ENCODE measurements at regions not wholly inside any gene's neighbourhood (a gene's known extent, or its start where the extent isn't known, plus 50 kb on each side); places are given as distances from the start of the nearest gene placed in this dataset.
"Not testable (repeated sequence)": the region's sequence is repeated elsewhere in the genome, so short reads cannot be mapped to it uniquely, and the experiment has no call there.

DNA sequence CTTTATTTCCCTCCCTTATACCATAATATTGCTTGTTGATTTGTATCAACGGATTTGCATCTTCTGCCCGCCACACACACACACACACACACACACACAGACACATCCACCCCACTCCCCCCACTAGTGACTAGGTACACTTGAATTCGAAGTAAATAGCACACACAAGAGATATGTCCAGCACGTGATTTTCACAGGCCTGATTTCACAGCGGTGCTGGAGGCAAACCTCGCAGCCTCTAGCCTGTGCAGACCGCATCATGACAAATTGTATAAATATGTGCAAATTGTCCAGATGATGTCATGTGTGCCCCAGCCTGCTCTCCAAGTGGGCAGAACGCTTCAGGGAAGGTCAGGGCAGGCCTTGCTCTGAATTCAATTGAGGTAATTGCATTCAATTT, 153.8 kb upstream of the TPTE start:
- not testable (repeated sequence) for DNase-seq

DNA sequence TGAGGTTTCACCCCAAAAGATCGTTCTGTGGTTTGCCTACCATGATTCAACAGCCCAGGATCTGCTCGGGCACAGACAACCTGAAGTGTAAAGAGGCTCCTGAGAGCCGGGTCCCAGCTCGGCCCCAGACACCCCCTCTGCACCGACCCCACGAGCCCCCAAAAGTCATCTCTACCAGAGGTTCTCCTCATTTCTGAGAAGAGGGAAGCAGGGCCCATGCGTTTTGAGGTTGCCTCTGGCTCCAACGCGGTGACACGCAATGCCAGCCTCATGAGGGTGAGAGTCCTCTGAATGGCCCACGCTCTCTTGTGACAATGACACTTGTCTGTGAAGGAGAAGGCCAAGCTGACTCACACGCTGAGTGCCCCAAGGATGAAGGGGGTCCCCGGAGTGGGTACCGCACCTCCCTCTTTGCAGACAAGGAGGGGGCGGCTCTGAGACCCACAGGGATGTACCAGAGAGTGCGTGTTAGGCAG, 153.0 kb upstream of the TPTE start:
- DNase-seq: not testable (repeated sequence)

DNA sequence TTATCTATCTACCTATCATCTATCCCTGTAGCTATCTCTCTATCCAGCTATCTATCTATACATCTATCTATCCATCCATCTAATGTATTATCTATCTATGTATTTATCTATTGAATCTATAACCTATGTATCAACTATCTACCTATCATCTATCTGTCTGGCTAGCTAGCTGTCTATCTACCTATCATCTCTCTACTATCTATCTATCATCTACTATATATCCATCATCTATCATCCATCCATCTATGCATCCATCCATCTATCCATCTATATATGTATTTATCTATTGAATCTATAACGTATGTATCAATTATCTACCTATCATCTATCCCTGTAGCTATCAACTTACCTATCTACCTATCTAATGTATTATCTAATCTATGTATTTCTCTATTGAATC, 152.1 kb upstream of the TPTE start:
- not testable (repeated sequence) for DNase-seq

DNA sequence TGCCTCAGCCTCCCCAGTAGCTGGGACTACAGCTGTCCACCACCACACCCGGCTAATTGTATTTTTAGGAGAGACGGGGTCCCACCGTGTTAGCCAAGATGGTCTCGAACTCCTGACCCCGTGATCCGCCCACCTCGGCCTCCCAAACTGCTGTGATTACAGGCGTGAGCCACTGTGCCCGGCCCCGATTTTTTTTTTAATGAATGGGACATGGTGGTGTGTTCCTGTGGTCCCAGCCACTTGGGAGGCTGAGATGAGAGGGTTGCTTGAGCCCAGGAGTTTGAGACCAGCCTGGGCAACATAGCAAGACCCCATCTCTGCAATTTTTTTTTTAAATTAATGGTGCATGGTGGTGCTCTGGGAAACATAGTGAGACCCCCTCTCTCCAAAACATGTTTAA, 143.6 kb upstream of the TPTE start:
- not testable (repeated sequence) for DNase-seq

DNA sequence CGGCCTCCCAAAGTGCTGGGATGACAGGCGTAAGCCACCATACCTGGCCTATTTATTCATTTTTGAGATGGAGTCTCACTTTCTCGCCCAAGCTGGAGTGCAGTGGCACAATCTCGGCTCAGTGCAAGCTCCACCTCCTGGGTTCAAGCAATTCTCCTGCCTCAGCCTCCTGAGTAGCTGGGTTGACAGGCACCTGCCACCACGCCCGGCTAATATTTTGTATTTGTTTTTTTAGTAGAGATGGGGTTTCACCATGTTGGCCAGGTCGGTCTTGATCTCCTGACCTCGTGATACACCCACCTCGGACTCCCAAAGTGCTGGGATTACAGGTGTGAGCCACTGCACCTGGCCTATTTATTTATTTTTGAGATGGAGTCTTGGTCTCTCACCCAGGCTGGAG, 141.6 kb upstream of the TPTE start:
- DNase-seq: not testable (repeated sequence)

DNA sequence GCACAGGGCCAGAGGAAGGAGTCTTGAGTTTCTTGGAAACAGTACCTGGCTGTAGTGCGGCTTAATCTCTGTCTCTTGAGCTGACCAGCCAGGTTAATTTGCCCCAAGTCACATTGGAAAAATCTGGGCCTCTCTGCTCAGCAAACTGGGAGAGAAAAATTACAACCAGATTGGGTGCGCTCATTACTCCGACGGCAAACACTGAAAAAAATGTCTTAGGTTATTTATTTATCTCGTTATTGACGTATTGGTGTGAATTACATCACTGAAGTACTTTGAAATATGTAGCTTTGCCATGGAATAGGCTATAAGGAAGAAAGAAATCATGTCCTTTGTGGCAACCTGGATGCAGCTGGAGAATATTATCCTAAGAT, 139.7 kb upstream of the TPTE start:
- not testable (repeated sequence) for DNase-seq

DNA sequence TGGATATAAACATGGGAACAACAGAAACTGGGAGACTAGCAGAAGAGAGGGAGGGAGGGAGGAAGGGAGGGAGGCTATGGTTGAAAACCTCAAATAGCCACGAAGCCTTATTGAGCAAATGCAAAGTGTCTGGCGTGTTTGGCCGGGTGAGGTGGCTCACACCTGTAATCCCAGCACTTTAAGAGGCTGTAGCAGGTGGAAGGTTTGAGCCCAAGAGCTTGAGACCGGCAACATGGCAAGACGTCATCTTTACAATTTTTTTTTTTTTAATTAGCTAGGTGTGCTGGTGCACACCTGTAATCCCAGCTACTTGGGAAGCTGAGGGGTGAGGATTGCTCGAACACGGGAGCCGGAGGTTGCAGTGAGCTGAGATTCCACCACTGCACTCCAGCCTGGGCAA, 139.2 kb upstream of the TPTE start:
- DNase-seq: not testable (repeated sequence)

DNA sequence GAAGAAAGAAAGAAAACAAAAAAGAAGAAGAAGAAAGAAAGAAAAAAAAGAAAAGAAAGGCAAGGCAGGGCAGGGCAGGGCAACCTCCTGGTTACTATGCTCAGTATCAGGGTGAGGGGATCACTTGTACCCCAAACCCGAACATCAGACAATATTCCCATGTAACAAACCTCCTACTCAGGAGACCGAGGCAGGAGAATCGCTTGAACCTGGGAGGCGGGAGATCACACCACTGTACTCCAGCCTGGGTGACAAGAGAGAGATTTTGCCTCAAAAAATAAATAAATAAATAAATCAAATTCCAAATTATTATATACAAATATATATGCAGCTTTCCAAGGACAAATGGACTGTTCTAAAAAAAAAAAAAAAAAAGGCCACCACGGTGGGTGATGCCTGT, 138.8 kb upstream of the TPTE start:
- not testable (repeated sequence) for DNase-seq

DNA sequence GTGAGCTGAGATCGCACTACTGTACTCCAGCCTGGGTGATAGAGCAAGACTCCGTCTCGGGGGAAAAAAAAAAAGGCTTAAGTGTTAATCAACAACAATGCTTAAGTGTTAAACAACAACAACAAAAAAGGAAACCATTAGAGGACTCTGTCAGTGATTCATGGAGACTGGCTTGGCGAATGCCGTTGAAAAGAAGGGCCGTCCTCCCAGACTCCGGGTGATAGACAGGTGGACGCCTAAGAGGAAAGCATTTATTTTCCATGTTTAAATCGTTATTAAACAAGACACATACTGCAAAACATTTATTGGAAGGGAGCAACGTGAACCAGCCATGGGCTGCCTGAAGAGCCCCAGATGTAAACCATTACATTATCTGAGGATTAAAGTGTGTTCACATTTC, 137.8 kb upstream of the TPTE start:
- not testable (repeated sequence) for DNase-seq

DNA sequence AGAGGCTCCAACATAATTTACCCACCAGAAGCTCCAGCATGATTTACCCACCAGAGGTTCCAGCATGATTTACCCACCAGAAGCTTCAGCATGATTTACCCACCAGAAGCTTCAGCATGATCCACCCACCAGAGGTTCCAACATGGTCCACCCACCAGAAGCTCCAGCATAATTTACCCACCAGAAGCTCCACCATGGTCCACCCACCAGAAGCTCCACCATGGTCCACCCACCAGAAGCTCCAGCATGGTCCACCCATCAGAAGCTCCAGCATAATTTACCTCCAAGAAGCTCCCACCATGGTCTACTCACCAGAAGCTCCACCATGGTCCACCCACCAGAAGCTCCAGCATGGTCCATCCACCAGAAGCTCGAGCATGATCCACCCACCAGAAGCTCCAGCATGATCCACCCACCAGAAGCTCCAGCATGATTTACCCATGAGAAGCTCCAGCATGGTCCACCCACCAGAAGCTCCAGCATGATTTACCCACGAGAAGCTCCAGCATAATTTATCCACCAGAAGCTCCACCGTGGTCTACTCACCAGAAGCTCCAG, 137.0 kb upstream of the TPTE start:
- not testable (repeated sequence) for DNase-seq

DNA sequence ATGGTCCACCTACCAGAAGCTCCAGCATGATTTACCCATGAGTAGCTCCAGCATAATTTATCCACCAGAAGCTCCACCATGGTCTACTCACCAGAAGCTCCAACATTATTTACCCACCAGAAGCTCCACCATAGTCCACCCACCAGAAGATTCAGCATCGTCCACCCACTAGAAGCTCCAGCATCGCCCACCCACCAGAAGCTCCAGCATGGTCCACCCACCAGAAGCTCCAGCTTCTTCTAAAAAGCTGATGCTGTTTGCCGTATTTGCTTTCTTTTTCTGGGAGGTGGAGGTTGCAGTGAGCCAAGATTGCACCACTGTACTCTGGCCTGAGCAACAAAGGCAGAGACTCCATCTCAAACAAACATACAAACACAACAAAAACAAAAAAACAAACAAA, 136.2 kb upstream of the TPTE start:
- not testable (repeated sequence) for DNase-seq

DNA sequence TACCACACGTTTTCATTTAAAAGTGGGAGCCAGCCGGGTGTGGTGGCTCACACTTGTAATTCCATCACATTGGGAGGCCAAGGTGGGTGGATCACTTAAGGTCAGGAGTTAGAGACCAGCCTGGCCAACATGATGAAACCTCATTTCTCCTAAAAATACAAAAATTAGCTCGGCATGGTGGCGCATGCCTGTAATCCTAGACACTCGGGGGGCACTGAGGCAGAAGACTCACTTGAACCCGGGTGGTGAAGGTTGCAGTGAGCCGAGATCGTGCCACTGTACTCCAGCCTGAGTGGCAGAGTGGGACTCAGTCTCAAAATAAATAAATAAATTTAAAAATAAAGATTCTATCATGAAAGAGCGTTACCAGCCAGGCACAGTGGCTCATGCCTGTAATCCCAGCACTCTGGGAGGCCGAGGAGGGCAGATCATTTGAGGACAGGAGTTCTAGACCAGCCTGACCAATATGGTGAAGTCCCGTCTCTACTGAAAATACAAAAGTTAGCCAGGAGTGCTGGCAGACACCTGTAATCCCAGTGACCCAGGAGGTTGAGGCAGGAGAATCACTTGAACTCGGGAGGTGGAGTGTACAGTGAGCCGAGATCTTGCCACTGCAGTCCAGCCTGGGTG, 135.4 kb upstream of the TPTE start:
- DNase-seq: not testable (repeated sequence)

DNA sequence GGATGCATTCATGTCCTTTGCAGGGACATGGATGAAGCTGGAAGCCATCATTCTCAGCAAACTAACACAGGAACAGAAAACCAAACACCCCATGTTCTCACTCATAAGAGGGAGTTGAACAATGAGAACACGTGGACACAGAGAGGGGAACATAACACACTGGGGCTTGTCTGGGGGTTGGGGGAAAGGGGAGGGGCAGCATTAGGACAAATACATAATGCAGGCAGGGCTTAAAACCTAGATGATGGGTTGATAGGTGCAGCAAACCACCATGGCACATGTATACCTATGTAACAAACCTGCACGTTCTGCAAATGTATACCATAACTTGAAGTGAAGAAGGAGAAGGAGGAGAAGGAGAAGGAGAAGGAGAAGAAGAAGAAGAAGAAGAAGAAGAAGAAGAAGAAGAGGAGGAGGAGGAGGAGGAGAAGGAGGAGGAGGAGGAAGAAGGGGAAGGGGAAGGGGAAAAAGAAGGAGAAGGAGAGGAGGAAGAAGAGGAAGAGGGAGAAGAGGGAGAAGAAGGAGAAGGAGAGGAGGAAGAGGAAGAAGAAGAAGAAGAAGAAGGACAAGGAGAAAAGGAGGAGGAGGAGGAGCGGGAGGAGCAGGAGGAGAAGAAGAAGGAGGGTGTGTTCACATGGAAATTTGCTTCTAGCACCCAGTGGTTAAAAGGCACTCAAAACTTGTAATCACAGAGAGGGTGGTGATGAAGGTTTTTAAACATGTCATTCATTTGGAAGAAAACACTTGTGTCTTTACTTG, 133.5 kb upstream of the TPTE start:
- DNase-seq: not testable (repeated sequence)

DNA sequence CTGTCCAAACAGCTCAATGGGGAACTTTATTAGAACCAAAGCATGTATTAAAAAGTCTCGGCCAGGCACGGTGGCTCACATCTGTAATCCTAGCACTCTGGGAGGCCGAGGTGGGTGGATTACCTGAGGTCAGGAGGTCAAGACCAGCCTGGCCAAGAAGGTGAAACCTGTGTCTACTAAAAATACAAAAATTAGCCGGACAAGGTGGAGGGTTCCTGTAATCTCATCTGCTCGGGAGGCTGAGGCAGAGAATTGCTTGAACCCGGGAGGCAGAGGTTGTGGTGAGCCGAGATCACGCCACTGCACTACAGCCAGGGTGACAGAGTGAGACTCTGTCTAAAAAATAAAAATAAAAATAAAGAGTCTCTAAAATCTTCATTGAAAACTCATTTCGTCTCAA, 132.8 kb upstream of the TPTE start:
- not testable (repeated sequence) for DNase-seq

DNA sequence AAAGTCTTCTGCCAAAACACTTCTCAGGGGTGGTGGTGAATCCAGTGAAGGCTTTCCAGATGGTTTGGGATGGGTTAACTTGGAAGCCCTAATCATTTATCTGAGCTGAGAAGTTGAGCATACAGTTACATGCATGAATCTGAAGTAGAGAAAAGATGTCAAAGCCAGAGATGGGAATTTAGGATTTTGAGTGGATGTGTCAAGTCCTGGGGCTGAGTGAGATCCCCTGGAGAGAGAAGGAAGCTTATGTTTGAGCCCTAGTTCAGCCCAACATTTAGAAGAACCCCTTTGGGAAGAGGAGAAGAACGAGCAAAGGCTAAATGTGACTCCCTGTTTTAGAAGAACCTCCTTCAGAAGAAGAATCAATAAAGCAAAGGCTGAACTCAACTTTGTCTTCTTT, 129.1 kb upstream of the TPTE start:
- not testable (repeated sequence) for DNase-seq

DNA sequence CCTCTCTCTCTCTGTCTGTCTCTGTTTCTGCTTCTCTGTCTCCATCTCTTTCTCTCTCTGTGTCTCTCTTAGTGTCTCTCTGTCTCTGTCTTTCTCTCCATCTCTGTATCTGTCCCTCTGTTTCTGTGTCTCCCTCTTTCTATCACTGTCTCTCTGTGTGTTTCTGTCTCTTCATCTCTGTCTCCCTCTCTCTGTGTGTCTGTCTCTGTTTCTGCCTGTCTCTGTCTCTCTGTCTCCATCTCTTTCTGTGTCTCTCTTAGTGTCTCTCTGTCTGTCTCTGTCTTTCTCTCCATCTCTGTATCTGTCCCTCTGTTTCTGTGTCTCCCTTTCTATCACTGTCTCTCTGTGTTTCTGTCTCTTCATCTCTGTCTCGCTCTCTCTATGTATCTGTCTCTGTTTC, 125.4 kb upstream of the TPTE start:
- DNase-seq: not testable (repeated sequence)

DNA sequence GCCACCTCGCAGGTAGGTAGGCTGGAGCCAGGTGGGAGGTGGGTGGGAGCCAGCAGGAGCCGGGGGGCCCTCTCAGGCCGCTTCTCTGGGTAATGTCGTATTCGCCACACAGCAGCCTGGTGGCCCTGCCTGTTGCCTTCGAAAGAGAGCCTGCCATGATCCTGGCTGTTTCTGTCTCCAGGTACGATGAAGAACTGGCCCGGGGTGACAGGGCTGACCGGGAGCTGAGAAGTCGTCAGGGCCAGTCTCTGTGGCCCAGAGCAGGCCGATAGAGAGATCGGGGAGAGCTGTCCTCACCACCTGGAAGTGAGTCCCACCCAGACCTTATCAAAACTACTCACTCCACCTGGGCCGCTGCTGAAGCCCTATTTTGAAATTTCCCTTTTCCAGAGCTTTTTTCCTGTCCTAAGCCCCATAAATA, 123.9 kb upstream of the TPTE start:
- DNase-seq: not testable (repeated sequence)

DNA sequence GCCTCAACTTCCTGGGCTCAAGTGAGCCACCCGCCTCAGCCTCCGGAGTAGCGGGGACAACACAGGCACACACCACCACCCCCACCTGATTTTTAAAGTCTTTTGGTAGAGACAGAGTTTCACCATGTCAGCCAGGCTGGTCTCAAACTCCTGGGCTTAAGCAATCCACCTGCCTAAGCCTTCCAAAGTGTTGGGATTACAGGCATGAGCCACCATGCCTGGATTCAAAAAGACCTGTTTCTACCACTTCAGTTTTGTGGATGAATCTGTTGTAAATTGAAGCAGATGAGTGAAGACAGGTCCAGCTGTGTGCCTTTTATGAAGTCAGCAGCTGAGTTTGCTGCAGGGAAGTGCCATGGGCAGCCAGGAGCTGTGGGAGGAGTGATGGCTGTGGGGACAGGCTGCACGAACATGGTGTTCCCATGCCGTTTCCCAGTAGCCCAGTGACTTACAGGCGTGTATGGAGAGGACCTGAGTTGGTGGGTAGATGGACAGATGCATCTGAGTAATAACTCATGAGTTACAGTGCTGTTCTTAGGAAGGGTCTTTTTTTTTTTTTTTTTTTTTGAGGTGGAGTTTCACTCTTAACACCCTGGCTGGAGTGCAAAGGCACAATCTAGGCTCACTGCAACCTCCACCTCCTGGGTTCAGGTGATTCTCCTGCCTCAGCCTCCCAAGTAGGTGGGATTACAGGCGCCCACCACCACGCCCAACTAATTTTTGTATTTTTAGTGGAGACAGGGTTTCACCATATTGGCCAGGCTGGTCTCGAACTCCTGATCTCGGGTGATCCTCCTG, 122.5 kb upstream of the TPTE start:
- not testable (repeated sequence) for DNase-seq

DNA sequence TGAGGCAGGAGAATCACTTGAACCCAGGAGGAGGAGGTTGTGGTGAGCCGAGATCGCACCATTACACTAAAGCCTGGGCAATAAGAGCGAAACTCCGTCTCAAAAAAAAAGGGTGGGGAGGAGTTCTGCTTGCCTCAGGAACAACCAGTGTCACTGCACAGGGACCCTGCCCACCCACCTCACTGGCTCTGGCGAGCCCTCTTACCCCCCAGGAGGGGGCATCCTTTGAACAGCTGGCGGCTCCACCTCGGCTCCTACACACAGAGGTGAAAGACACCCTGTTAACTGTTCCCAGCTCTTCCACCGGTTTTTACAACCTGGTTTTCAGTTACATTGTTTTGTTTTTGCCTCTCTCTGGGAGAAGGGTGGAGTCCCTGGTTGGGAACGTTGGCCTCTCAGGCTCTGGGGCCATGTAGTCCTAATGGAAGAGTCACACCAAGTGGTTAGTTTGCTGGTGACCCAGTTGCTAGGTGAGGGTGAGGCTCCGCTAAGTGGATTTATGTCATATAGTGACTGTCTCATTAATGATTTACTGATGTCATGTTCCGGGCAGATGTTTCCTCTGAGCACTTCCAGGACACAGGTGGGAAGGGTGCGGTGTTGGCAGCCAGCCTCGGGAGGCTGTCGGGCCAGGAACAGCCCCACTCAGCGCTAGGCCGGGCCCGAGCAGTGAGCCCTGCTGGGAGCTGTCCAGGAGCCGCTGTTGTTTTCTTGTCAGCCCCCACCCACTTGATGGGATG, 120.6 kb upstream of the TPTE start:
- DNase-seq: not testable (repeated sequence)

DNA sequence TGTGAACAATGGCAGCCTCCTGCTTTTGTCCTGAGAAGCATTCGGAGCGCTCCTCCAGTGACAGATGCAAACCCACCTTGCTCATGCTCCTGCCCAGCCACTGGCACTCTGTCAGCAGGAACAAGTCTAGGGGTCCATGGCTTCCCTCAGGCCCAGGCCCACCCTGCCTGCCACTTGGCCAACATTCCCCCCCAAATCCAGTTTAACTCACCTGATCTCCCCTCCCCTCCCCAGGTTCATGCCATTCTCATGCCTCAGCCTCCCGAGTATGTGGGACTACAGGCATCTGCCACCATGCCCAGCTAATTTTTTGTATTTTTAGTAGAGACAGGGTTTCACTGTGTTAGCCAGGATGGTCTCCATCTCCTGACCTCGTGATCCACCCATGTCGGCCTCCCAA, 118.9 kb upstream of the TPTE start:
- DNase-seq: not testable (repeated sequence)

DNA sequence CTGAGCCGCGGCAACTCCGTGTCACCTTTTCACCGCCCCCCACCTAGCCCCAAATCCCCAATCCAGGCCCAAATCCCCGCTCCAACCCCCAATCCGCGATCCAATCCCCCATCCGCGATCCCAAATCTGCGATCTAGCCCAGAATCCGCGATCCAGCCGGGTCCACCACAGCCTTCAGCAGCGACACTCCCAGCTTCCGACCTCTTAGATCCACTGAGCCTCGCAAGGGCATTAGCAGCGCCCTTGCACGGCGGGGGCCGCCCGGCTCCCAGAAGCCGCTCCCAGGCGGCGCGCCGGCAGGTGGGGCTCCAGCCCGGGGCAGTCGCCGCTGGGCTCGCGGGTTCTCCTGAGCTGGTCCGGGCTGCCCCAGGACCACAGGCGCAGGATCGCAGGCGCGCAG, 116.1 kb upstream of the TPTE start:
- not testable (repeated sequence) for DNase-seq

DNA sequence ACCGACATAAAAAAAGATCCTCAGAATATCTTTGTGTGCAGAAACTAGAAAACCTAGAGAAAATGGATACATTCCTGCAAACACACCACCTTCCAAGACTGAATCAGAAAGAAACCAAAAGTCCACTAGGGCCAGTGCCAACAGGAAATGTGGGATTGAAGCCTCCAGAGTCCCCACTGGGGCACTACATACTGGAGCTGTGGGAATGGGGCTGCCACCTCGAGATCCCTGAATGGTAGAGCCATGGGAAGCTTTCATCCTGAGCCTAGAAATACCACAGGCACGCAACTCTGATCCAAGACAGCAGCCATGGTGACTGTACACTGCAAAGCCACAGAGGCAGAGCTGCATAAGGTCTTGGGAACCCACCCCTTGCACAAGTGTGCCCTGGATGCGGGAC, 111.6 kb upstream of the TPTE start:
- not testable (repeated sequence) for DNase-seq

Measured in hematopoietic multipotent progenitor cell treated with erythropoietin and hydrocortisone succinate and interleukin-3 and kit ligand, for 4 days (in vitro differentiated cells).